ENCODE measurements at regions not wholly inside any gene's neighbourhood (a gene's known extent, or its start where the extent isn't known, plus 50 kb on each side); places are given as distances from the start of the nearest gene placed in this dataset.
"Not testable (repeated sequence)": the region's sequence is repeated elsewhere in the genome, so short reads cannot be mapped to it uniquely, and the experiment has no call there.

DNA sequence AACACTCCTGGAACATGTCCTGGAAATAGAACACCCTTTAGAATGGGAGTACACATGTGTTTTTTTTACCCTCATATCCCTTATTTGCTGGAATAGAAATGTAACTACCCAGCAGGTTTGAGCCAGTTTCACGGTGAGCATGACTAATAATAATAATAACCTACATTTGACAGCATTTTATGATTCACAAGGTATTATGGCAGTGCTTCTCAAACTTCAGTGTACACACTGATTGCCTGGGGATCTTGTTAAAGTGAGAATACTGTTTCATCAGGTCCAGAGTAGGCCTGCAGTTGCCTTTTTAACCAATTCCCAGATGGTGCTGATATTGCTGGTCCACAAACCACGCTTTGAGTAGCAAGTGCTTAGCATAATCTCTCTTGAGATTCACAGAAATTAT lies 63.9 kb downstream of the NFKBIZ start:
- Mint-ChIP-seq H3K4me3 (no peak overlapping the region), H3K27ac (no peak overlapping the region), H3K4me1 (ENCODE audit: low read depth) (no peaks in the 10 kb centered on the region), H3K27me3 (no peaks in the 10 kb centered on the region), H3K9me3 (ENCODE audit: low read depth) (no peaks in the 10 kb centered on the region), H3K36me3 (peaks cover 2% of the 10 kb centered on the region)

DNA sequence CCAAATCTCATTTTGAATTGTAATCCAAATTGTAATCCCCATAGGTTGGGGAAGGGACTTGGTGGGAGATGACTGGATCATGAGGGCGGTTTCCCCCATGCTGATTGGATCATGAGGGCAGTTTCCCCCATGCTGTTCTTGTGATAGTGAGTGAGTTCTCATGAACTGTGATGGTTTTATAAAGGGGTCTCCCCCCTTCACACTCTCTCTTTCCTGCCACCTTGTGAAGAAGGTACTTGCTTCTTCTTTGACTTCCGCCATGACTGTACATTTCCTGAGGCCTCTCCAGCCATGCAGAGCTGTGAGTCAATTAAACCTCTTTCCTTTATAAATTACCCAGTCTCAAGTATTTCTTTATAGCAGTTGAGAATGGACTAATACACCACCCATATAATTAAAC lies 68.4 kb downstream of the NFKBIZ start:
- H3K36me3 Mint-ChIP-seq; H3K27ac Mint-ChIP-seq; H3K9me3 Mint-ChIP-seq (ENCODE audit: low read depth); H3K4me1 Mint-ChIP-seq (ENCODE audit: low read depth); H3K27me3 Mint-ChIP-seq; H3K4me3 Mint-ChIP-seq: not testable (repeated sequence)

DNA sequence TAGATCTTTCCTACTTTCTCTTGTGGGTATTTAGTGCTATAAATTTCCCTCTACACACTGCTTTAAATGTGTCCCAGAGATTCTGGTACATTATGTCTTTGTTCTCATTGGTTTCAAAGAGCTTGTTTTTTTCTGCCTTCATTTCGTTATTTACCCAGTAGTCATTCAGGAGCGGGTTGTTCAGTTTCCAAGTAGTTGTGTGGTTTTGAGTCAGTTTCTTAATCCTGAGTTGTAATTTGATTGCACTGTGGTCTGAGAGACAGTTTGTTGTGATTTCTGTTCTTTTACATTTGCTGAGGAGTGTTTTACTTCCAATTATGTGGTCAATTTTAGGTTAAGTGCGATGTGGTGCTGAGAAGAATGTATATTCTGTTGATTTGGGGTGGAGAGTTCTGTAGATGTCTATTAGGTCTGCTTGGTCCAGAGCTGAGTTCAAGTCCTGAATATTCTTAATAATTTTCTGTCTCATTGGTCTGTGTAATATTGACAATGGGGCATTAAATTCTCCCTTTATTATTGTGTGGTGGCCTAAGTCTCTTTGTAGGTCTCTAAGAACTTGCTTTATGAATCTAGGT lies 72.9 kb downstream of the NFKBIZ start:
- not testable (repeated sequence) for H3K27me3 Mint-ChIP-seq, H3K27ac Mint-ChIP-seq

DNA sequence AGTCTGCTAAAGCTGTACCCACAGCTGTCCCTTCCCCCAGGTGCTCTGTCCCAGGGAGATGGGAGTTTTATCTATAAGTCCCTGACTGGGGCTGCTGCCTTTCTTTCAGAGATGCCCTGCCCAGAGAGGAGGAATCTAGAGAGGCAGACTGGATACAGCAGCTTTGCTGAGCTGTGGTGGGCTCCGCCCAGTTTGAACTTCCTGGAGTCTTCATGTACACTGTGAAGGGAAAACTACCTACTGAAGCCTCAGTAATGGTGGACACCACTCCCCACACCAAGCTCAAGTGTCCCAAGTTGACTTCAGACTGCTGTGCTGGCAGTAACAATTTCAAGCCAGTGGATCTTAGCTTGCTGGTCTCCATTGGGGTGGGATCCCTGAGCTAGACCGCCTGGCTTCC lies 75.3 kb downstream of the NFKBIZ start:
- not testable (repeated sequence) for H3K27me3 Mint-ChIP-seq; H3K9me3 Mint-ChIP-seq (ENCODE audit: low read depth); H3K27ac Mint-ChIP-seq; H3K4me3 Mint-ChIP-seq; H3K36me3 Mint-ChIP-seq
- H3K4me1 Mint-ChIP-seq (ENCODE audit: low read depth), result peaks cover 28% of the 10 kb centered on the region

More for the DNA sequence above, 72.9 kb downstream of the NFKBIZ start:
- Mint-ChIP-seq H3K4me1 (ENCODE audit: low read depth) (peaks cover 28% of the 10 kb centered on the region), H3K36me3 (peaks cover 12% of the 10 kb centered on the region)
- not testable (repeated sequence) for H3K4me3 Mint-ChIP-seq; H3K9me3 Mint-ChIP-seq (ENCODE audit: low read depth)

DNA sequence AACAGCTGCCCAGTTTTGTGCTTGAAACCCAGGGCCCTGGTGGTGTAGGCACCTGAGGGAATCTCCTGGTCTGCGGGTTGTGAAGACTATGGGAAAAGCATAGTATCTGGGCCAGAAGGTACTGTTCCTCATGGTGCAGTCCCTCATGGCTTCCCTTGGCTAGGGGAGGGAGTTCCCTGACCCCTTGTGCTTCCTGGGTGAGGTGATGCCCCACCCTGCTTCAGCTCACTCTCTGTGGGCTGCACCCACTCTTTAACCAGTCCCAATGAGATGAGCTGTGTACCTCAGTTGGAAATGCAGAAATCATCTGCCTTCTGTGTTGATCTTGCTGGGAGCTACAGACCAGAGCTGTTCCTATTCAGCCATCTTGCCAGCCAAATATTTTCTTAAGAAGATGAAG lies 75.8 kb downstream of the NFKBIZ start:
- Mint-ChIP-seq H3K4me1 (ENCODE audit: low read depth) (peaks cover 28% of the 10 kb centered on the region), H3K27ac (peak overlapping the region; percentile 11), H3K4me3 (peak overlapping the region; percentile 38)
- H3K36me3 Mint-ChIP-seq; H3K27me3 Mint-ChIP-seq; H3K9me3 Mint-ChIP-seq (ENCODE audit: low read depth): not testable (repeated sequence)

DNA sequence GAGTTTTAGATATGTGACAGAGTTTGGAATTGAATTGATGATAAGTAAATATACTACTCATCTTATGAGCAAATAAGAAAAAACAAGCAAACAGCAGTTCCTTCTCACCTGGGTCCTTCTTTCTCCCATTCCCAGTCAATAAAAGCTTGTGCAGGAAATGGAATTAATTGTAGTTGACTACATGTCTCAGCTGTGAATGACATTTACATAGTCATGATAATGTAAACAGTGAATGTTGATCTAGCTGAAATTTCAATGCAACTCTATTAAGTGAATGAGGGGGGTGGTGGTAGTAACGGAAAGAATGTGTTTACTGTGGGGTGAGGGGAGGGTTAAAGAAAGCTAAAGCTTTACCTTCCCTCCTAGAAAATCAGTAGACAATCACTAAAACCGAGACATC lies 76.2 kb downstream of the NFKBIZ start:
- H3K36me3 Mint-ChIP-seq, result peaks cover 8% of the 10 kb centered on the region

DNA sequence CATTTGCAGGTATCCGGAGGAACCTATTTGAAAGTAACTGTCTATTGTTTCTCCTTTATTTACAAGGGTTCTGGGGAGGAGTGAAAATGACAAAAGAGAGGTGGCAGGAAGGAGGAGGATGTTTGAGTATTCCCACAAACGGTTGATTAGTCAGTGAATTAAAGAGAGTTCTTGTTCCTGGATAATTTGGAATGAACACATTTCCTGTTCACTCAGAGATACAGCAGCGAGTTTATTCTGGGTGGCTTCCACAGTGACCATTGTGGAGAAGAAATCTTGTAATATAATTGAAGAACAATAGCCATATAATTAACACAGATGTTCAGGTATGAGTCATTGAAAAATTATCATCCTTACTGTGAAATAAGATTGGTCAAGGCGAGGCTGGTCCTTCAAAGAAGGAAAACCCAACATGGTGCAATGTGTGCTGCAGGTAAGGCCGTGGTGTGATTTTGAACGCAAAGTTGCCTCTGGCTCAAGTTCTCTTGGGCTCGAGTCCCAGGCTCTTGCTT lies 77.3 kb downstream of the NFKBIZ start:
- H3K4me3 Mint-ChIP-seq, result no peak overlapping the region
- H3K9me3 Mint-ChIP-seq (ENCODE audit: low read depth), result no peaks in the 10 kb centered on the region
- H3K27ac Mint-ChIP-seq, result no peak overlapping the region
- H3K27me3 Mint-ChIP-seq, result no peaks in the 10 kb centered on the region
- H3K4me1 Mint-ChIP-seq (ENCODE audit: low read depth), result peaks cover 28% of the 10 kb centered on the region
- H3K36me3 Mint-ChIP-seq, result peaks cover 8% of the 10 kb centered on the region

More for the DNA sequence above, 76.2 kb downstream of the NFKBIZ start:
- peak overlapping the region; percentile 38 for H3K4me3 Mint-ChIP-seq
- H3K9me3 Mint-ChIP-seq (ENCODE audit: low read depth), result no peaks in the 10 kb centered on the region
- no peaks in the 10 kb centered on the region for H3K27me3 Mint-ChIP-seq
- peaks cover 28% of the 10 kb centered on the region for H3K4me1 Mint-ChIP-seq (ENCODE audit: low read depth)
- H3K27ac Mint-ChIP-seq, result peak overlapping the region; percentile 11

DNA sequence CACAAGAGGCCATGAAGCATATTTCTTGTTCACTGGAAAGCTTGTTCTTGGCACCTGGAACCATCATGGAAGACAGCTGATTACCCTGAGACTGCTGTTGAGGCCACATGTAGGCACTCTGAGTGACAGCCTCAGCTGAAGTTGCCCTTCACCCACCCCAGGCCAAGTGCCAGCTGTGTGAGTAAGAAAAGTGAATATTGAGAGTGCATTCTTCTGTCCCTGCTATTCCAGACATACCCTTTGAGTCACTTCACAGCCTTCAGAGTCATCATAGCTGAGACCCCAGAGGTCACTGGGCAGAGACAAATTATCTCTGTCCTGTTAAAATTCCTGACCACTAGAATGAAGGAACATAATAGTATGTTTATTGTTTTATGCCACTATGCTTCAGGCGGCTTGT lies 79.6 kb downstream of the NFKBIZ start:
- Mint-ChIP-seq H3K4me3 (no peak overlapping the region), H3K27ac (no peak overlapping the region), H3K36me3 (peaks cover 1% of the 10 kb centered on the region), H3K27me3 (no peaks in the 10 kb centered on the region), H3K9me3 (ENCODE audit: low read depth) (no peaks in the 10 kb centered on the region), H3K4me1 (ENCODE audit: low read depth) (peaks cover 29% of the 10 kb centered on the region)

DNA sequence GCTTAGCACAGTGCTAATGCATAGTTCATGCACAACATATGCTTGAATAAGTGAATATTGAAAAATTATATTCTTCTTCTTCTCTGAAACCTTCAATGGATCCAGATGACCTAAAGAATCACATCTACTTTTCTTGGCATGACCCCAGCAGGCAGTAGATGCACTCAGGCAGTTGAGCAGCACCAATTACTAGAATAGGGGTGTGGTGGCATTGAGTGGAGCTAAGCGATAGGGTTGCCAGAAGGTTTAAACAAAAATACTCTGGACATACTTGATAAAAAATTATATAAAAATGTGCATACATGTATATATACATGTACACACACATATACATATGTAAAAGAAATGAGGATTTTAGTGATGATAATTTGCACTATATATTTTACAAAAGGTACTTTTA lies 81.8 kb downstream of the NFKBIZ start:
- Mint-ChIP-seq H3K4me1 (ENCODE audit: low read depth) (peaks cover 21% of the 10 kb centered on the region), H3K9me3 (ENCODE audit: low read depth) (no peaks in the 10 kb centered on the region), H3K4me3 (no peak overlapping the region), H3K36me3 (peaks cover 3% of the 10 kb centered on the region), H3K27me3 (no peaks in the 10 kb centered on the region), H3K27ac (no peak overlapping the region)

DNA sequence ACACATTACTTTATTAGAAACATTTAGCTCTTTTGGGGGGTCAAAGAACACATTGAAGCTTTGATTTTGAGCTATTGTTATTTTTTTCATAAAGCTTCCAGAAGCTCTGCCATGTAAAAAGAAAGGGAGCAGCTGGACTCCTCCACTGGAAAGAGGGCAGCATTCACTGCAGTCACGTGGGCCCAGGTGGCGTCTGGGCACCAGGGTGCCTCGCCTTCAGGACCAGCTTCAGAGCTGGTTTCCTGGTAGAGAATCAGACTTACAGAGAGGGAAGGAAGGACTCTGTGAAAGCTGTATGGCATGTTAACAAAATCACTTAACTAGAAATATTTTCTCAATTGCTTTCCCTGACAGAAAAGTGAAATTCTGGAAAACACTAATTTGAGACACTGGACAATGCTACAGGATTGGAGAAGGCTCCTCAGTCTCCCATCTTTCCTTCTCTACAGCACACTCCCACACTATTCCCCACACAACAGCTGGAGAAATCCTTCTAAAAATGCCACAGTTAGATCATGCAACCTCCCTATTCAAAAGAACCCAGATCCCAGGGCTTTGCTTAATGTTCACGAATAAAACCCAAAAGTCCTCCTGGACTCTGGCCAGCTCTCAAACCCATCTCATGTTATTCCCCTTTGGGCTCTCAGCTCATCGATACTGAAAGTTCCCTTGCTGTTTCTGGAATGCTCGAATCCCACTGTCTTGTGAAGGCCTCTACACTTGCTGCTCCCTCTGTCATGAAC lies 83.2 kb downstream of the NFKBIZ start:
- H3K36me3 Mint-ChIP-seq, result peaks cover 3% of the 10 kb centered on the region
- H3K4me3 Mint-ChIP-seq, result no peak overlapping the region
- no peaks in the 10 kb centered on the region for H3K27me3 Mint-ChIP-seq
- peaks cover 30% of the 10 kb centered on the region for H3K4me1 Mint-ChIP-seq (ENCODE audit: low read depth)
- H3K27ac Mint-ChIP-seq, result no peak overlapping the region
- H3K9me3 Mint-ChIP-seq (ENCODE audit: low read depth), result peaks cover 3% of the 10 kb centered on the region

DNA sequence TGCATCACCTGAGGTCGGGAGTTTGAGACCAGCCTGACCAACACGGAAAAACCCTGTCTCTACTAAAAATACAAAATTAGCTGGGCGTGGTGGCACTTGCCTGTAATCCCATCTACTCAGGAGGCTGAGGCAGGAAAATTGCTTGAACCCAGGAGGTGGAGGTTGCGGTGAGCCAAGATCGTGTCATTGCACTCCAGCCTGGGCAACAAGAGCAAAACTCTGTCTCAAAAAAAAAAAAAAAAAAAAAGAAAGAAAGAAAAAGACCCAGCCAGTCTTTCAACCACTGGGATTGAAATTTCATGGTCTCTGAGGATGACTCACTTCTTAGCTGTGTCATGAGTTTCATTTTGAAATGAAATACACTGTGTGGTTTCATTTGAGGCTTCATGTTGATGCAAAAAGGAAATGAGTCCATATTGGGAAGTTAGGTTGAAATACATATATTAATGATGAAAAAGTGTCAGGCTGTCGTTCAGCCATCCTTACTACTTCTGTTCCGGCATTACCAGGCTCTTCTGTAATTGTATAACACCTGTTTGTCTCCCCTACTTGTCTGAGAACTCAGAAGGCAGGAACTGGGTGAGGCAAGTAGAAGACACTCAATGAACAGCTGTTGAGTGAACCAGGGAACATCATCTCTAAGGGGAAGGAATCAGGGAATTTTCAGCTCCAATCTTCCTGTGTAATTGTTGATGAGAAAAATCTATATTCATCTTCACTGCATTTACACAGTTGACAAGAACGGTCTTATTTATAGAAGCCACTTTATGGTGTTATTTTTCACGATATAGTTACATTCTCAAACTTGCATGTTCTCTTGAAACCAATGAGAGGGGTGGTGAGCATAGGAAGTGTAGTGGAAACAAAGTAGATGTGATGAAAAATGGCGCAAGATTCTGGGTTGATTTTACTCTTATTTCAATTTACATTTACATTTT lies 87.4 kb downstream of the NFKBIZ start:
- Mint-ChIP-seq H3K27ac (peak overlapping the region; percentile 93), H3K27me3 (no peaks in the 10 kb centered on the region), H3K4me3 (peak overlapping the region; percentile 77), H3K9me3 (ENCODE audit: low read depth) (peaks cover 3% of the 10 kb centered on the region), H3K4me1 (ENCODE audit: low read depth) (peaks cover 35% of the 10 kb centered on the region), H3K36me3 (peaks cover 3% of the 10 kb centered on the region)

DNA sequence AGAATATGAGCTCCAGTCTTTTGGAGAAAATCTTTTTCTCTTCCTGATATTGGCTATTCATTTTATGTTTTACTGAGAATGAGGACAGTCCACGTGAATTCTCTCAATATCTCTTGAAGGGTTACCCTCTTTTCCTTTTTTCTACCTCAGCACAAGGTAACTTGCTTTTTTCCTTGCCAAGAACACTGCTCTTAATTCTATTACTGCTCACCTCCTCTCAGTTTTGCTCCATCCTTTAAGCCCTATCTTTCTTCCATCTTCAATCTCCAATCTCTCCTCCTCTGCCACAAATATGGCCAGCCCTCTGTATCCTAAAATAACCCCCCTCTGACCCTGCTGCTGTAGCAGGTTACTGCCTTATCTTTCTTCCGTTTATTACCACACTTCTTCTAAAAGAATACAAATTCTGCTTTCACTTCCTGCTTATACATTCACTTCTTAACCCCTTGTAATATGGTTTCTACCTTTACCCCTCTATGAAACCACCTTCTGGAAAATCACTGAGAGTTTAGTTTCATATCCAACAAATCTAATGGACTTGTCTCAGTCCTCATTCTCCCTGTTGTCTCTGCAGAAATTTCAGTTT lies 89.0 kb downstream of the NFKBIZ start:
- H3K4me1 Mint-ChIP-seq (ENCODE audit: low read depth), result peaks cover 45% of the 10 kb centered on the region
- no peak overlapping the region for H3K4me3 Mint-ChIP-seq
- no peak overlapping the region for H3K27ac Mint-ChIP-seq
- peaks cover 3% of the 10 kb centered on the region for H3K9me3 Mint-ChIP-seq (ENCODE audit: low read depth)
- H3K27me3 Mint-ChIP-seq, result no peaks in the 10 kb centered on the region
- H3K36me3 Mint-ChIP-seq, result peaks cover 3% of the 10 kb centered on the region

DNA sequence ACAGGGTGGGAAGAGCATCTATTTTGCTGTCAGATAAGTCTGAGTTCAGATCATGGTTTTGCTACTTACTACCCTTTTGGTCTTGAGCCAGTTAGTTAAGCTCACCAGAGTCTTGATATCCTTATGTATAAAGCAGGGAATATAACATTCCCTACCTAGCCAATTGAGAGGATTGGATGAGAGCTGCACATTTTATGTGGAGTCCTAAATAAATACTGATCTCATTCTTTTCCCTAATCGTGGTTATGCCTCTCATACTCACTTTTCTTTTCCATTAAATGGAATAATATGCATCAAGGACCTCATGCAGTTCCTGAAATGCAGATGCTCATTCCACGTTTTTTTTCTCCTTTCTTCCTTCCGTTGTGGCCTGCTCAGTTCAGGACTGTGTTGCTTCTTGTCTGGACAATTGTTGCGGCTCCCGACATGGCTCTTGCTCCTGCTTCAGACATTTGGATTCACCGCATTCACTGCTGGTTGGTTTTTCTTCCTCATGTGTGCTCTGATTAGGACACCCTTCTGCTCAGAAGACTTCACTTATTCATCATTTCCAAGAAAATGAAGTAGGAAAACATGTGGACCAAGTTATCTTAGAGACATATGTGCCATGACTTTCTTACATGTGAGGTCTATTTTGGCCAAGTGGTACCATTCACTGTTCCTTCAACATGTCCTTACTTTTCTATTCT lies 90.2 kb downstream of the NFKBIZ start:
- Mint-ChIP-seq H3K27ac (no peak overlapping the region), H3K27me3 (no peaks in the 10 kb centered on the region), H3K4me1 (ENCODE audit: low read depth) (peaks cover 48% of the 10 kb centered on the region), H3K36me3 (no peaks in the 10 kb centered on the region), H3K4me3 (no peak overlapping the region), H3K9me3 (ENCODE audit: low read depth) (peaks cover 3% of the 10 kb centered on the region)

DNA sequence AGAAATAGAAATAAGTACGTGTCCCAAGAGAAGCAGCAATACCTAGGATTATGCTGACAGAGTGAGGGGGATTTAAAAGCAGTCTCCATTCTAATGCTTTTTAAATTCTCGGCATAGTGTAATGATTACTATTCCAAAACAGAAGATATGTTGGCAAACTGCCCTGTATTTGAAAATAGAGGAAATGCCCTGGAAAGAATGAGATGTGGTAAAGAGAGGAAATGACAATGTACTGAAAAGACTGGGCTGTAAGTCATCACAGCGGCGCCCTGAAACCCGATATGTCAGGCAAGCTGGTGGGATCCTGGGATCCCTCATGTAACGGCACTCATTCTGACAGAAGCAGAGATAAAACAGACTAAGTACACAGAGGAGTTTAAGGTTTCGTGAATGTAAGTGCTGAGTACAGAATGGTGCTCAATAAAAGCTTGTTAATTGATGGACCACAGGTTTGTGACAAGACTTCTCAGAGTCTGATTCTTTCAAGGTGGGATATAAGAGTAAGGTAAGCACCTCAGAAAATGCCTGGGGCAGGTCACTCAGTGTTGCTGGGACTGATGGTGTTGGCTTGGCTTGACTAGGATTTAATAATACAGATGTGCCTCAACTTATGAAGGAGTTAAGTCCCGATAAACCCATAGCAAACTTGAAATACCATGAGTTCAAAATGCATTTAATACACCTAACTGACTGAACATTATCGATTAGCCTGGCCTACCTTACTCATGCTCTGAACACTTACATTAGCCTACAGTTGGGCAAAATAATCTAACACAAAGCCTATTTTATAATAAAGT lies 91.4 kb downstream of the NFKBIZ start:
- peaks cover 3% of the 10 kb centered on the region for H3K9me3 Mint-ChIP-seq (ENCODE audit: low read depth)
- no peak overlapping the region for H3K27ac Mint-ChIP-seq

More for the DNA sequence above, 91.4 kb downstream of the NFKBIZ start:
- Mint-ChIP-seq H3K4me1 (ENCODE audit: low read depth) (peaks cover 47% of the 10 kb centered on the region), H3K4me3 (no peak overlapping the region), H3K27me3 (no peaks in the 10 kb centered on the region), H3K36me3 (no peaks in the 10 kb centered on the region)
